Progenitor cell of endocrine pancreas (in vitro differentiated cells): ENCODE measurements at regions not wholly inside any gene's neighbourhood (a gene's known extent, or its start where the extent isn't known, plus 50 kb on each side); places are given as distances from the start of the nearest gene placed in this dataset.
A peak's percentile ranks its signal among the peaks of the same experiment; 100 is the strongest.
"Not testable (repeated sequence)": the region's sequence is repeated elsewhere in the genome, so short reads cannot be mapped to it uniquely, and the experiment has no call there.

Experiments
- DNase-seq: peaks from one replicate; pipeline ENCODE4 v3.0.0; 2021; ENCODE audit warnings: low spot score; ENCODE audit not compliant: unreplicated experiment
- H3K27ac Mint-ChIP-seq: 2 replicates; pipeline ENCODE4 v1.8.0; 2021; ENCODE audit warnings: mild to moderate bottlenecking, moderate library complexity, mixed read lengths
- H3K27me3 Mint-ChIP-seq: 2 replicates; pipeline ENCODE4 v1.8.0; 2021; ENCODE audit warnings: mixed read lengths
- H3K36me3 Mint-ChIP-seq: 2 replicates; pipeline ENCODE4 v1.8.0; 2022; ENCODE audit warnings: mixed read lengths; ENCODE audit not compliant: insufficient read depth
- H3K4me1 Mint-ChIP-seq: 2 replicates; pipeline ENCODE4 v1.8.0; 2021; ENCODE audit warnings: low read depth, mixed read lengths
- H3K4me3 Mint-ChIP-seq: 2 replicates; pipeline ENCODE4 v1.8.0; 2021; ENCODE audit warnings: low read depth, mild to moderate bottlenecking, moderate library complexity, mixed read lengths
- H3K9me3 Mint-ChIP-seq: 2 replicates; pipeline ENCODE4 v1.8.0; 2021; ENCODE audit warnings: low read depth, mixed read lengths
- CTCF ChIP-seq: fragments of 200-600 bp; sonication (generic); IDR thresholded peaks from one replicate; pipeline ENCODE4 v1.5.0; 2021; ENCODE audit warnings: antibody characterized with exemption, mild to moderate bottlenecking; ENCODE audit not compliant: unreplicated experiment

- Mint-ChIP-seq H3K27ac (peak overlapping the region; percentile 84), H3K27me3 (no peaks in the 10 kb centered on the region), H3K36me3 (no peaks in the 10 kb centered on the region), H3K4me3 (no peak overlapping the region), H3K4me1 (peaks cover 20% of the 10 kb centered on the region), H3K9me3 (peaks cover 3% of the 10 kb centered on the region)
- no peak for TF ChIP-seq CTCF
- no peak for DNase-seq
Observed at GRCh38 chr3:39651993-39652739, 157.2 kb upstream of the MYRIP start.

- not testable (repeated sequence) for H3K4me3 Mint-ChIP-seq, H3K9me3 Mint-ChIP-seq, H3K27ac Mint-ChIP-seq, H3K27me3 Mint-ChIP-seq, DNase-seq, H3K36me3 Mint-ChIP-seq
- H3K4me1 Mint-ChIP-seq = peaks cover 16% of the 10 kb centered on the region
Observed at GRCh38 chr3:39655718-39656117, 153.7 kb upstream of the MYRIP start.

- TF ChIP-seq CTCF = no peak
- Mint-ChIP-seq H3K4me1 (peaks cover 9% of the 10 kb centered on the region), H3K27ac (no peak overlapping the region), H3K36me3 (peaks cover 1% of the 10 kb centered on the region), H3K27me3 (no peaks in the 10 kb centered on the region), H3K4me3 (no peak overlapping the region), H3K9me3 (peaks cover 6% of the 10 kb centered on the region)
- DNase-seq = no peak
Observed at GRCh38 chr3:39657075-39657474, 152.3 kb upstream of the MYRIP start.

- Mint-ChIP-seq H3K9me3 (peaks cover 6% of the 10 kb centered on the region), H3K27ac (no peak overlapping the region), H3K4me1 (peaks cover 2% of the 10 kb centered on the region), H3K27me3 (no peaks in the 10 kb centered on the region), H3K4me3 (no peak overlapping the region), H3K36me3 (peaks cover 1% of the 10 kb centered on the region)
- no peak for DNase-seq
- TF ChIP-seq CTCF = no peak
Observed at GRCh38 chr3:39657775-39658174, 151.6 kb upstream of the MYRIP start.

GRCh38 chr3:39664931-39665330 is 144.5 kb upstream of the MYRIP start:
- H3K4me1 Mint-ChIP-seq = no peaks in the 10 kb centered on the region
- H3K27ac Mint-ChIP-seq = no peak overlapping the region
- H3K27me3 Mint-ChIP-seq = no peaks in the 10 kb centered on the region
- no peaks in the 10 kb centered on the region for H3K9me3 Mint-ChIP-seq
- TF ChIP-seq CTCF = no peak
- H3K4me3 Mint-ChIP-seq = no peak overlapping the region
- no peak for DNase-seq
- peaks cover 1% of the 10 kb centered on the region for H3K36me3 Mint-ChIP-seq

GRCh38 chr3:39665441-39665840 is 144.0 kb upstream of the MYRIP start:
- DNase-seq = no peak
- H3K4me3 Mint-ChIP-seq = no peak overlapping the region
- no peaks in the 10 kb centered on the region for H3K9me3 Mint-ChIP-seq
- no peak for TF ChIP-seq CTCF
- H3K36me3 Mint-ChIP-seq = no peaks in the 10 kb centered on the region
- H3K27ac Mint-ChIP-seq = no peak overlapping the region
- H3K4me1 Mint-ChIP-seq = no peaks in the 10 kb centered on the region
- H3K27me3 Mint-ChIP-seq = no peaks in the 10 kb centered on the region
